HepG2 (cell line): ENCODE measurements at regions not wholly inside any gene's neighbourhood (a gene's known extent, or its start where the extent isn't known, plus 50 kb on each side); places are given as distances from the start of the nearest gene placed in this dataset.

Source experiments
- ZNF24 ChIP-seq: fragments of 450-650 bp; IDR thresholded peaks from 2 replicates; pipeline ENCODE4 v1.6.1; 2017; ENCODE audit warnings: antibody characterized with exemption, mild to moderate bottlenecking
- ZZZ3 ChIP-seq: sonication (generic); formaldehyde crosslinking; IDR thresholded peaks from 2 replicates; pipeline ENCODE4 v1.4.0; 2020; ENCODE audit warnings: missing genetic modification reagents, mild to moderate bottlenecking, borderline replicate concordance
- TF ChIP-seq, protein P1 (sequence below): fragments of 450-650 bp; IDR thresholded peaks from 2 replicates; pipeline ENCODE4 v1.6.1; 2017; ENCODE audit warnings: mild to moderate bottlenecking
- TF ChIP-seq, protein P2 (sequence below): sonication (generic); formaldehyde crosslinking; IDR thresholded peaks from 2 replicates; pipeline ENCODE4 v1.4.0; 2020; ENCODE audit warnings: missing genetic modification reagents
- TF ChIP-seq, protein P3 (sequence below): sonication (generic); formaldehyde crosslinking; IDR thresholded peaks from 2 replicates; pipeline ENCODE4 v1.5.0; 2020; ENCODE audit warnings: mild to moderate bottlenecking, missing genetic modification reagents, moderate library complexity

DNA sequence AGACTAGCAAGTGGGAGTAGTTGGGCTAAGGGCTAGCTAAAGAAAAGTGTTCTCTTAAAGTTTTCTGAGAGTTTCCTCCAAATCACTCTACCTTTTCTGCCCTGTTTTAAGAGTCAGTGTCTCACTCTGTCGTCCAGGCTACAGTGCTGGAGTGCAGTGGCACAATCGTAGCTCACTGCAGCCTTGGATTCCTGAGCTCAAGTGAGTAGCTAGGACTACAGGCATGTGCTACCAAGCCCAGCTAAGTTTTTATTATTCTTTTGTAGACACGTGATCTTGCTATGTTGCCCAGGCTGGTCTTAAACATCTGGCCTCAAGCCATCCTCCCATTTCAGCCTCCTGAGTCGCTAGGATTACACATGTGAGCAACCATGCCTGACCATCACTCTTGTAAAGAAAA lies 378.9 kb downstream of the CAAP1 start:
- TF ChIP-seq, protein P1, sequence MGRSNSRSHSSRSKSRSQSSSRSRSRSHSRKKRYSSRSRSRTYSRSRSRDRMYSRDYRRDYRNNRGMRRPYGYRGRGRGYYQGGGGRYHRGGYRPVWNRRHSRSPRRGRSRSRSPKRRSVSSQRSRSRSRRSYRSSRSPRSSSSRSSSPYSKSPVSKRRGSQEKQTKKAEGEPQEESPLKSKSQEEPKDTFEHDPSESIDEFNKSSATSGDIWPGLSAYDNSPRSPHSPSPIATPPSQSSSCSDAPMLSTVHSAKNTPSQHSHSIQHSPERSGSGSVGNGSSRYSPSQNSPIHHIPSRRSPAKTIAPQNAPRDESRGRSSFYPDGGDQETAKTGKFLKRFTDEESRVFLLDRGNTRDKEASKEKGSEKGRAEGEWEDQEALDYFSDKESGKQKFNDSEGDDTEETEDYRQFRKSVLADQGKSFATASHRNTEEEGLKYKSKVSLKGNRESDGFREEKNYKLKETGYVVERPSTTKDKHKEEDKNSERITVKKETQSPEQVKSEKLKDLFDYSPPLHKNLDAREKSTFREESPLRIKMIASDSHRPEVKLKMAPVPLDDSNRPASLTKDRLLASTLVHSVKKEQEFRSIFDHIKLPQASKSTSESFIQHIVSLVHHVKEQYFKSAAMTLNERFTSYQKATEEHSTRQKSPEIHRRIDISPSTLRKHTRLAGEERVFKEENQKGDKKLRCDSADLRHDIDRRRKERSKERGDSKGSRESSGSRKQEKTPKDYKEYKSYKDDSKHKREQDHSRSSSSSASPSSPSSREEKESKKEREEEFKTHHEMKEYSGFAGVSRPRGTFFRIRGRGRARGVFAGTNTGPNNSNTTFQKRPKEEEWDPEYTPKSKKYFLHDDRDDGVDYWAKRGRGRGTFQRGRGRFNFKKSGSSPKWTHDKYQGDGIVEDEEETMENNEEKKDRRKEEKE: no peak
- TF ChIP-seq, protein P2, sequence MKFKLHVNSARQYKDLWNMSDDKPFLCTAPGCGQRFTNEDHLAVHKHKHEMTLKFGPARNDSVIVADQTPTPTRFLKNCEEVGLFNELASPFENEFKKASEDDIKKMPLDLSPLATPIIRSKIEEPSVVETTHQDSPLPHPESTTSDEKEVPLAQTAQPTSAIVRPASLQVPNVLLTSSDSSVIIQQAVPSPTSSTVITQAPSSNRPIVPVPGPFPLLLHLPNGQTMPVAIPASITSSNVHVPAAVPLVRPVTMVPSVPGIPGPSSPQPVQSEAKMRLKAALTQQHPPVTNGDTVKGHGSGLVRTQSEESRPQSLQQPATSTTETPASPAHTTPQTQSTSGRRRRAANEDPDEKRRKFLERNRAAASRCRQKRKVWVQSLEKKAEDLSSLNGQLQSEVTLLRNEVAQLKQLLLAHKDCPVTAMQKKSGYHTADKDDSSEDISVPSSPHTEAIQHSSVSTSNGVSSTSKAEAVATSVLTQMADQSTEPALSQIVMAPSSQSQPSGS (CRISPR knock-in tag): no peak
- TF ChIP-seq ZZZ3 (CRISPR knock-in tag): no peak
- TF ChIP-seq, protein P3, sequence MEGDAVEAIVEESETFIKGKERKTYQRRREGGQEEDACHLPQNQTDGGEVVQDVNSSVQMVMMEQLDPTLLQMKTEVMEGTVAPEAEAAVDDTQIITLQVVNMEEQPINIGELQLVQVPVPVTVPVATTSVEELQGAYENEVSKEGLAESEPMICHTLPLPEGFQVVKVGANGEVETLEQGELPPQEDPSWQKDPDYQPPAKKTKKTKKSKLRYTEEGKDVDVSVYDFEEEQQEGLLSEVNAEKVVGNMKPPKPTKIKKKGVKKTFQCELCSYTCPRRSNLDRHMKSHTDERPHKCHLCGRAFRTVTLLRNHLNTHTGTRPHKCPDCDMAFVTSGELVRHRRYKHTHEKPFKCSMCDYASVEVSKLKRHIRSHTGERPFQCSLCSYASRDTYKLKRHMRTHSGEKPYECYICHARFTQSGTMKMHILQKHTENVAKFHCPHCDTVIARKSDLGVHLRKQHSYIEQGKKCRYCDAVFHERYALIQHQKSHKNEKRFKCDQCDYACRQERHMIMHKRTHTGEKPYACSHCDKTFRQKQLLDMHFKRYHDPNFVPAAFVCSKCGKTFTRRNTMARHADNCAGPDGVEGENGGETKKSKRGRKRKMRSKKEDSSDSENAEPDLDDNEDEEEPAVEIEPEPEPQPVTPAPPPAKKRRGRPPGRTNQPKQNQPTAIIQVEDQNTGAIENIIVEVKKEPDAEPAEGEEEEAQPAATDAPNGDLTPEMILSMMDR: no peak
- no peak for TF ChIP-seq ZNF24
